B cell (primary cell): ENCODE measurements at regions not wholly inside any gene's neighbourhood (a gene's known extent, or its start where the extent isn't known, plus 50 kb on each side); places are given as distances from the start of the nearest gene placed in this dataset.

ENCODE experiments used
- EZH2 ChIP-seq: IDR thresholded peaks from 2 replicates; pipeline ENCODE4 v1.6.1; 2012; ENCODE audit warnings: borderline replicate concordance, low read depth, mild to moderate bottlenecking, moderate library complexity, low read length; ENCODE audit not compliant: insufficient read depth, poor library complexity, severe bottlenecking
- TF ChIP-seq, protein P1 (sequence below): fragments of 200-600 bp; IDR thresholded peaks from one replicate; pipeline ENCODE4 v1.8.0; 2022; ENCODE audit warnings: antibody characterized with exemption, mild to moderate bottlenecking

DNA sequence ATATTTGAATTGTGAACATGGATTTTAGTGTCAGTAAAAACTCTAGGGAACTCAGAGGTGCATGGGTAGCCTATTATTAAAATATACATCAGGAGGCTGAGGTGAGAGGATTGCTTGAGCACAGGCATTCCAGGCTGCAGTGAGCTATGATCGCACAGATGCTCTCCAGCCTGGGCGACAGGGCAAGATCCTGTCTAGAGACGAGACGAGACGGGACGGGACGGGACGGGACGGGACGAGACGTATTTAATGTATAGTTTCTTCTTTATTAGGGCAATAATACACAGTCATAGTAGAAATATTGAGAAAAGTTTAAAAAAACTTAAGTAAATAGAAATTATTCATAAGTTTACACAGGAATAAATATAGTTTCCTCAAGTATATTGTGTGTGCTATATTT is 89.3 kb downstream of the DIPK2A start:
- TF ChIP-seq, protein P1, sequence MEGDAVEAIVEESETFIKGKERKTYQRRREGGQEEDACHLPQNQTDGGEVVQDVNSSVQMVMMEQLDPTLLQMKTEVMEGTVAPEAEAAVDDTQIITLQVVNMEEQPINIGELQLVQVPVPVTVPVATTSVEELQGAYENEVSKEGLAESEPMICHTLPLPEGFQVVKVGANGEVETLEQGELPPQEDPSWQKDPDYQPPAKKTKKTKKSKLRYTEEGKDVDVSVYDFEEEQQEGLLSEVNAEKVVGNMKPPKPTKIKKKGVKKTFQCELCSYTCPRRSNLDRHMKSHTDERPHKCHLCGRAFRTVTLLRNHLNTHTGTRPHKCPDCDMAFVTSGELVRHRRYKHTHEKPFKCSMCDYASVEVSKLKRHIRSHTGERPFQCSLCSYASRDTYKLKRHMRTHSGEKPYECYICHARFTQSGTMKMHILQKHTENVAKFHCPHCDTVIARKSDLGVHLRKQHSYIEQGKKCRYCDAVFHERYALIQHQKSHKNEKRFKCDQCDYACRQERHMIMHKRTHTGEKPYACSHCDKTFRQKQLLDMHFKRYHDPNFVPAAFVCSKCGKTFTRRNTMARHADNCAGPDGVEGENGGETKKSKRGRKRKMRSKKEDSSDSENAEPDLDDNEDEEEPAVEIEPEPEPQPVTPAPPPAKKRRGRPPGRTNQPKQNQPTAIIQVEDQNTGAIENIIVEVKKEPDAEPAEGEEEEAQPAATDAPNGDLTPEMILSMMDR, result no peak
- TF ChIP-seq EZH2, result no peak
